ENCODE measurements at regions not wholly inside any gene's neighbourhood (a gene's known extent, or its start where the extent isn't known, plus 50 kb on each side); places are given as distances from the start of the nearest gene placed in this dataset.

- Histone ChIP-seq H3K9ac (ENCODE audit: low read length) (no peak overlapping the region), H3K36me3 (replicated peaks; ENCODE audit: low read depth, low read length) (no peaks in the 10 kb centered on the region), H4K20me1 (ENCODE audit: insufficient read depth, low read length) (no peaks in the 10 kb centered on the region), H3K4me3 (ENCODE audit: low read length) (no peak overlapping the region), H3K4me2 (ENCODE audit: low read length) (no peak overlapping the region), H2AFZ (ENCODE audit: low read depth, low read length) (no peak overlapping the region), H3K4me1 (ENCODE audit: low read length) (peaks cover 20% of the 10 kb centered on the region), H3K79me2 (ENCODE audit: low read length) (no peaks in the 10 kb centered on the region), H3K9me3 (ENCODE audit: insufficient read depth, low read length) (no peaks in the 10 kb centered on the region), H3K27ac (ENCODE audit: low read length) (no peak overlapping the region), H3K27me3 (ENCODE audit: low read depth, low read length) (no peaks in the 10 kb centered on the region)
- no peak for TF ChIP-seq CTCF (IDR thresholded peaks at IDR 0.05; ENCODE audit: low read depth, low read length)
- no peak for TF ChIP-seq EZH2phosphoT487 (IDR thresholded peaks at IDR 0.05; ENCODE audit: low read depth)
Observed at GRCh38 chr10:28375399-28376354, 72.8 kb upstream of the MPP7 start.

GRCh38 chr10:28378986-28379585 lies 76.2 kb upstream of the MPP7 start:
- no peak overlapping the region for H3K4me2 ChIP-seq (ENCODE audit: low read length)
- peaks cover 23% of the 10 kb centered on the region for H3K4me1 ChIP-seq (ENCODE audit: low read length)
- TF ChIP-seq CTCF (IDR thresholded peaks at IDR 0.05; ENCODE audit: low read depth, low read length) (no peak), EZH2phosphoT487 (IDR thresholded peaks at IDR 0.05; ENCODE audit: low read depth) (no peak)
- no peaks in the 10 kb centered on the region for H3K9me3 ChIP-seq (ENCODE audit: insufficient read depth, low read length)
- H3K9ac ChIP-seq (ENCODE audit: low read length), result no peak overlapping the region
- no peaks in the 10 kb centered on the region; the same call in 1 of the 2 replicates for H3K27me3 ChIP-seq (ENCODE audit: low read depth, low read length)
- no peaks in the 10 kb centered on the region for H3K79me2 ChIP-seq (ENCODE audit: low read length)
- H3K27ac ChIP-seq (ENCODE audit: low read length), result no peak overlapping the region
- no peak overlapping the region for H3K4me3 ChIP-seq (ENCODE audit: low read length)
- no peak overlapping the region for H2AFZ ChIP-seq (ENCODE audit: low read depth, low read length)
- no peaks in the 10 kb centered on the region for H4K20me1 ChIP-seq (ENCODE audit: insufficient read depth, low read length)
- H3K36me3 ChIP-seq (replicated peaks; ENCODE audit: low read depth, low read length), result no peaks in the 10 kb centered on the region

- no peaks in the 10 kb centered on the region; the same call in 1 of the 2 replicates for H3K27me3 ChIP-seq (ENCODE audit: low read depth, low read length)
- H4K20me1 ChIP-seq (ENCODE audit: insufficient read depth, low read length), result no peaks in the 10 kb centered on the region
- TF ChIP-seq EZH2phosphoT487 (IDR thresholded peaks at IDR 0.05; ENCODE audit: low read depth) (no peak), CTCF (IDR thresholded peaks at IDR 0.05; ENCODE audit: low read depth, low read length) (no peak)
- peaks cover 20% of the 10 kb centered on the region for H3K4me1 ChIP-seq (ENCODE audit: low read length)
- no peak overlapping the region for H3K9ac ChIP-seq (ENCODE audit: low read length)
- H3K79me2 ChIP-seq (ENCODE audit: low read length), result no peaks in the 10 kb centered on the region
- no peak overlapping the region for H2AFZ ChIP-seq (ENCODE audit: low read depth, low read length)
- H3K36me3 ChIP-seq (replicated peaks; ENCODE audit: low read depth, low read length), result no peaks in the 10 kb centered on the region
- H3K27ac ChIP-seq (ENCODE audit: low read length), result no peak overlapping the region
- H3K9me3 ChIP-seq (ENCODE audit: insufficient read depth, low read length), result no peaks in the 10 kb centered on the region
- no peak overlapping the region for H3K4me3 ChIP-seq (ENCODE audit: low read length)
- H3K4me2 ChIP-seq (ENCODE audit: low read length), result no peak overlapping the region
Observed at GRCh38 chr10:28381466-28381865, 78.6 kb upstream of the MPP7 start.

GRCh38 chr10:28381903-28382347 lies 79.1 kb upstream of the MPP7 start:
- Histone ChIP-seq H3K9ac (ENCODE audit: low read length) (no peak overlapping the region), H3K27me3 (ENCODE audit: low read depth, low read length) (no peaks in the 10 kb centered on the region; the same call in 1 of the 2 replicates), H3K27ac (ENCODE audit: low read length) (no peak overlapping the region), H2AFZ (ENCODE audit: low read depth, low read length) (no peak overlapping the region), H4K20me1 (ENCODE audit: insufficient read depth, low read length) (no peaks in the 10 kb centered on the region), H3K36me3 (replicated peaks; ENCODE audit: low read depth, low read length) (no peaks in the 10 kb centered on the region), H3K79me2 (ENCODE audit: low read length) (no peaks in the 10 kb centered on the region), H3K4me1 (ENCODE audit: low read length) (peaks cover 15% of the 10 kb centered on the region), H3K4me3 (ENCODE audit: low read length) (no peak overlapping the region), H3K4me2 (ENCODE audit: low read length) (no peak overlapping the region), H3K9me3 (ENCODE audit: insufficient read depth, low read length) (no peaks in the 10 kb centered on the region)
- TF ChIP-seq CTCF (IDR thresholded peaks at IDR 0.05; ENCODE audit: low read depth, low read length), result peak; percentile 89
- TF ChIP-seq EZH2phosphoT487 (IDR thresholded peaks at IDR 0.05; ENCODE audit: low read depth), result no peak
